Neuron (in vitro differentiated cells): ENCODE measurements at regions not wholly inside any gene's neighbourhood (a gene's known extent, or its start where the extent isn't known, plus 50 kb on each side); places are given as distances from the start of the nearest gene placed in this dataset.

Experiments
- H2AFZ ChIP-seq: one replicate; pipeline ENCODE4 v1.6.1; 2013; ENCODE audit warnings: low read depth, mild to moderate bottlenecking, inconsistent platforms, low read length, moderate library complexity
- H3K27me3 ChIP-seq: one replicate; pipeline ENCODE4 v1.6.1; 2013; ENCODE audit warnings: low read length; ENCODE audit not compliant: insufficient read depth
- H3K36me3 ChIP-seq: one replicate; pipeline ENCODE4 v1.6.1; 2013; ENCODE audit warnings: low read length; ENCODE audit not compliant: insufficient read depth
- H3K4me1 ChIP-seq: one replicate; pipeline ENCODE4 v1.6.1; 2013; ENCODE audit warnings: low read length; ENCODE audit not compliant: insufficient read depth
- H3K4me3 ChIP-seq: 2 replicates; pipeline ENCODE4 v1.5.1; 2013; ENCODE audit warnings: mild to moderate bottlenecking, low read length, moderate library complexity
- H3K9me3 ChIP-seq: one replicate; pipeline ENCODE4 v1.6.1; 2013; ENCODE audit warnings: low read length

- H3K36me3 ChIP-seq, result no peaks in the 10 kb centered on the region
- no peaks in the 10 kb centered on the region for H3K9me3 ChIP-seq
- no peak overlapping the region for H2AFZ ChIP-seq
- H3K4me3 ChIP-seq, result no peak overlapping the region
- no peaks in the 10 kb centered on the region for H3K27me3 ChIP-seq
- H3K4me1 ChIP-seq, result no peaks in the 10 kb centered on the region
These were observed 322.2 kb upstream of the SEMA6D start for GRCh38 chr15:47395076-47395475.

GRCh38 chr15:47397655-47398054, 319.6 kb upstream of the SEMA6D start:
- Histone ChIP-seq H3K36me3 (no peaks in the 10 kb centered on the region), H2AFZ (no peak overlapping the region), H3K4me3 (no peak overlapping the region), H3K27me3 (no peaks in the 10 kb centered on the region), H3K9me3 (no peaks in the 10 kb centered on the region), H3K4me1 (no peaks in the 10 kb centered on the region)

DNA sequence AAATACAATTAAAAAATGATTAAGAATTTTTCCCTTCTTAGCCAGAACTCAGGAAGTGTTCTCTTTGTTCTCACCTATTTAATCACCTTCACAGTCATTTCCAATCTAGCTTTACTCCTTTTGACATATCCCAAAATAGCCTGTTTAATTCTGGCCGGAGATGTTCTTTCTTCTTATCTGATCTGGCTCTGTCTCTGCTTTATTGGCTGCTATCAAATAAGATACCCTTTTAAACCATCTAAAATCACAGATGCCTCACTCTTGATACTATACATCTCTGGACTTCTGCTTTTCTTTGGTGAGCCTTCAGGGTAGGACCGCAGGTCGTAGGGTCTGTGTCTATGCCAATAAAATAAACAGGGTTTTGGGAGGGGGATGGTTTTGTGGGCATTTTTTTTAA, 319.2 kb upstream of the SEMA6D start:
- Histone ChIP-seq H2AFZ (no peak overlapping the region), H3K36me3 (no peaks in the 10 kb centered on the region), H3K9me3 (no peaks in the 10 kb centered on the region), H3K4me3 (no peak overlapping the region), H3K27me3 (no peaks in the 10 kb centered on the region), H3K4me1 (no peaks in the 10 kb centered on the region)

GRCh38 chr15:47398594-47398993, 318.7 kb upstream of the SEMA6D start:
- Histone ChIP-seq H3K4me1 (no peaks in the 10 kb centered on the region), H3K27me3 (no peaks in the 10 kb centered on the region), H3K36me3 (no peaks in the 10 kb centered on the region), H3K9me3 (no peaks in the 10 kb centered on the region), H3K4me3 (no peak overlapping the region), H2AFZ (no peak overlapping the region)

DNA sequence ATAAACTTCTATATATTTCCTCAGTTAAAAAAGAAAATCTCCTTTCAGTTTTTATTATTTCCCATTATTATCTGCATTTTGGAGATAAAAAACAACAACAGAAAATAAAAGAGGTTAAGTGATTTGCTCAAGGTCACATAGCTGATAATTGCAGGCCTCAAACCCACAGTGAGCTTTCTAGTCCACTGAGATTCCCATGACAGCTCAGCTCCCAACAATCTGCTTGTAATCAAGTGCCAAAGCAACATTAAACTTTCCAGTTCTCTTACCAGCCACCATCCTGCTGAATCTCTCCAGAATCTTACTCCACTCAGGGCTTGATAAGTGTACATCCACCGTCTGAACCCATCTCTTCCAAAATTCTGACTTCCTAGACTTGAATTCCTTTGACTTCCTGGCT, 318.2 kb upstream of the SEMA6D start:
- H2AFZ ChIP-seq, result no peak overlapping the region
- no peaks in the 10 kb centered on the region for H3K27me3 ChIP-seq
- no peaks in the 10 kb centered on the region for H3K4me1 ChIP-seq
- no peak overlapping the region for H3K4me3 ChIP-seq
- H3K36me3 ChIP-seq, result no peaks in the 10 kb centered on the region
- H3K9me3 ChIP-seq, result no peaks in the 10 kb centered on the region

- no peak overlapping the region for H3K4me3 ChIP-seq
- H2AFZ ChIP-seq, result no peak overlapping the region
- H3K9me3 ChIP-seq, result no peaks in the 10 kb centered on the region
- H3K4me1 ChIP-seq, result no peaks in the 10 kb centered on the region
- no peaks in the 10 kb centered on the region for H3K27me3 ChIP-seq
- no peaks in the 10 kb centered on the region for H3K36me3 ChIP-seq
These were observed 316.7 kb upstream of the SEMA6D start for GRCh38 chr15:47400603-47401002.

- H3K27me3 ChIP-seq, result no peaks in the 10 kb centered on the region
- no peaks in the 10 kb centered on the region for H3K36me3 ChIP-seq
- H3K9me3 ChIP-seq, result no peaks in the 10 kb centered on the region
- no peaks in the 10 kb centered on the region for H3K4me1 ChIP-seq
- H2AFZ ChIP-seq, result no peak overlapping the region
- no peak overlapping the region for H3K4me3 ChIP-seq
These were observed 315.9 kb upstream of the SEMA6D start for GRCh38 chr15:47401427-47401826.

GRCh38 chr15:47402829-47403228, 314.5 kb upstream of the SEMA6D start:
- Histone ChIP-seq H3K4me1 (no peaks in the 10 kb centered on the region), H3K36me3 (no peaks in the 10 kb centered on the region), H3K27me3 (no peaks in the 10 kb centered on the region), H3K4me3 (no peak overlapping the region), H2AFZ (no peak overlapping the region), H3K9me3 (no peaks in the 10 kb centered on the region)

- no peak overlapping the region for H2AFZ ChIP-seq
- no peaks in the 10 kb centered on the region for H3K9me3 ChIP-seq
These were observed 312.4 kb upstream of the SEMA6D start for GRCh38 chr15:47404877-47405276.

DNA sequence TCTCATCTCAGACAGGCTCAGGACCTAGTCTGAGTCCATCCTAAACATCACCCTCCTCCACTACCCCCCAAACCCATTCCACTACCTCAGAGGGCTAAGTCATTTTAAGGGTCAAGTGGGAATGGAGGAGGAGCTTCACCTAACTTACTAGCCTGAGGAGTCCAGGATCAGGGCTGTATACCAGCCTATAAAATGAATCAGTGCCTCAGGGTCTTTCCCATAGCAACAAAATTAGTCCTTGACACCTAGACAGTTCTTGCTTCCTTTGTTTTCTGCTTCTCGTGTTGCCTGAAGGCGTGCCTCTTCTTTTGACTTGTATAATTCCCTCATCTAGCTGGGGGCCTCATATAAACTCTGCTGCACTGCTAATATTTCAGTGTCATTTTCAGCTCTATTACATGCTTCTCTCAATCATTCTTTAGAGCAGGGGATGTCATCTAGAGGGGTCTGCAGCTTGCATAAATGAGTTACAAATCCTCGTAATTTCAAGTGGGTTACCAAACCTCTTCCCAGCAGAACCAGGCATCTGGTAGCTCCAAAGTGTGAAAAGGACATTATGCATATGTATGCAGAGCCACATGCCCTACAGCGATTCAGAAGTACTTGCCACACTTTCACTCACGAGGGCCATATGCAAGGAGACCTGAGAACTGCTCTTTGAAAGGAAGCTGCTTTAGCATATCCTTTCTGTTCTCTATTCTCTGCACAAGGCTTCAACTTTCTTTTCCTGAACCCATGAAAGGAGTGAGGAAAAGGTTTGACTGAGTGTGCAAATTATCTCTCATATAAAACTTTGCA, 311.7 kb upstream of the SEMA6D start:
- Histone ChIP-seq H3K36me3 (no peaks in the 10 kb centered on the region), H3K4me1 (no peaks in the 10 kb centered on the region), H2AFZ (no peak overlapping the region), H3K4me3 (no peak overlapping the region), H3K27me3 (no peaks in the 10 kb centered on the region), H3K9me3 (no peaks in the 10 kb centered on the region)

More at GRCh38 chr15:47404877-47405276, 312.4 kb upstream of the SEMA6D start:
- Histone ChIP-seq H3K4me3 (no peak overlapping the region), H3K27me3 (no peaks in the 10 kb centered on the region), H3K4me1 (no peaks in the 10 kb centered on the region), H3K36me3 (no peaks in the 10 kb centered on the region)

- Histone ChIP-seq H3K9me3 (no peaks in the 10 kb centered on the region), H3K36me3 (no peaks in the 10 kb centered on the region), H3K4me1 (no peaks in the 10 kb centered on the region), H3K4me3 (no peak overlapping the region), H3K27me3 (no peaks in the 10 kb centered on the region), H2AFZ (no peak overlapping the region)
These were observed 309.6 kb upstream of the SEMA6D start for GRCh38 chr15:47407692-47408091.

GRCh38 chr15:47409038-47409437, 308.3 kb upstream of the SEMA6D start:
- H3K4me3 ChIP-seq, result no peak overlapping the region
- no peaks in the 10 kb centered on the region for H3K36me3 ChIP-seq
- H2AFZ ChIP-seq, result no peak overlapping the region
- no peaks in the 10 kb centered on the region for H3K4me1 ChIP-seq
- H3K9me3 ChIP-seq, result no peaks in the 10 kb centered on the region
- no peaks in the 10 kb centered on the region for H3K27me3 ChIP-seq

GRCh38 chr15:47409600-47409999, 307.7 kb upstream of the SEMA6D start:
- Histone ChIP-seq H3K4me3 (no peak overlapping the region), H2AFZ (no peak overlapping the region), H3K36me3 (no peaks in the 10 kb centered on the region), H3K27me3 (no peaks in the 10 kb centered on the region), H3K4me1 (no peaks in the 10 kb centered on the region), H3K9me3 (no peaks in the 10 kb centered on the region)

GRCh38 chr15:47410247-47410646, 307.1 kb upstream of the SEMA6D start:
- no peaks in the 10 kb centered on the region for H3K27me3 ChIP-seq
- no peaks in the 10 kb centered on the region for H3K36me3 ChIP-seq
- no peak overlapping the region for H2AFZ ChIP-seq
- H3K4me3 ChIP-seq, result no peak overlapping the region
- no peaks in the 10 kb centered on the region for H3K4me1 ChIP-seq
- H3K9me3 ChIP-seq, result no peaks in the 10 kb centered on the region
